DMS79 treated with DMSO at 0.1 percent for 48 hours (cell line): ENCODE measurements at regions not wholly inside any gene's neighbourhood (a gene's known extent, or its start where the extent isn't known, plus 50 kb on each side); places are given as distances from the start of the nearest gene placed in this dataset.
A peak's percentile ranks its signal among the peaks of the same experiment; 100 is the strongest.

Experiments used
- DNase-seq: peaks from one replicate; lab custom pipeline; 2025; lab: John Stamatoyannopoulos, UW

DNA sequence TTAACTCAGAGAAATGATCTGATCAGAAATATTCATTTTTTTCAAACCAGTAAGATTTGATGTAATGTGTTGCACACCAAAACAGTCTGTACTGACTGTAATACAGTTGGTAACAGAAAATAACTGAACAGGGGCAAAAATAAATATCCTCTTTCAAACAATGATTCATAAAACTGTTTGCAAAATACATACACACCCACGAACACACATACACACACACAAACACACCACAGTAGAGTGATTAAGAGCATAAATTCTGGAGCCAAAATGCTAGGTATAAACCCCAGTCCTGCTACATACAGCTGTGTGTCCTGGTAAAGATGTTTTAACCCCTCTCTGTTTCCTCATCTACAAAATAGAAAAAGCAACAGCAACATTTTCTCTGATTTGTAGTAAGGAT, 376.6 kb downstream of the PDGFC start:
- DNase-seq: no peak

- peak; percentile 62 for DNase-seq
Observed at GRCh38 chr4:156594624-156595023, 377.0 kb downstream of the PDGFC start.

DNA sequence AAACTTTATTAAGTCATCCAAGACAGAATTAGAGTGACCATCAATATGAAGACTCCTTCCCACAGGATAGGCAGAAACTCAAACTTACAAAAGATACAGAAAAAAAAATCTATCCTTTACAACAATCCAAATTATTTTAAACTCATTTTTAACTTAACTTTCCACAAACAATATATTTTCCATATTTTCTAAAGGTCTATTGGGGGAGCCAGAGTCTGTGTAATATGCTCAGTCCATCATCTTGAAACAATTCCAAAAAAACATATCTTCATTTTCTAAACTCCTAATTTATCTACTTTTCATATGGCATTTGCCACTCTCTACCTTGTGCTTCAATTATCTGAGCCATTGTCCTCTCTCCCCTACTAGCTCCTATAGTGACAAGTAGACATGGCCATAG, 378.1 kb downstream of the PDGFC start:
- no peak for DNase-seq

DNA sequence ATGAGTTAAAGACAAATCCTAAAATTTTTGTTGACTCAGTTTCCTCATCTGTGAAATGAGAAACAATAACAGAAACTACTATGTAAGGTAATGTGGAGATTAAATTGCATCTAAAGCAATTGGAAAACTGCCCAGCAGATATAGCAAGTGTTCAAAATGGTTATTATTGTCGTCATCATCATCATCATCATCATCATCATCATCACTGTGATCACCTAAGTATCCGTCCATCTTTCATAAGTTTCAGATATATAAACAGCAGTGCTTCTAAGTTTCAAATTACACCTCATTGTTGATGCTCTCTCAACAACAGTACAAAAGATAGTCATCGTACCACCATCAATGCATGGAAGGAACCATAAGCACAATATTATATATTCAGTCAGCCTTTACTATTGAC, 379.9 kb downstream of the PDGFC start:
- no peak for DNase-seq

GRCh38 chr4:156584100-156584499, 387.5 kb downstream of the PDGFC start:
- DNase-seq: no peak

DNA sequence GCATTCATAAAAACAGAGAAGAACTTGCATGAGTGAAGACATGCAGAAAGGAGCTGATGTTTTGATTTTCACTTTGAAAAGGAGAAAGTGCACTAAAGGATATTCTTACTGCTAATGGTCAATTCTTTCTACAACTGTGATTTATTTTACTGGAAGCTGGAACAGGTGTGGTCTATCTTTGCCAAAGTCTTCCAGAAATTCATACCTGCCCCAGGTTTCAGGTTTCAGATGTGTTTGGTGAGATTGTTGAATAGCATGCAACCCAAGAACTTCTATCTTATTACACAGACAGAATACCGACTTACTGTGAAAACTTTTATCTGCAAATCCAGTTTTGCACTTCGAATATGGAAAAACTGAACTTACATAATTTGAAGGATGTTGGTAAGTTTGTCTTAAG, 388.3 kb downstream of the PDGFC start:
- DNase-seq: no peak

DNA sequence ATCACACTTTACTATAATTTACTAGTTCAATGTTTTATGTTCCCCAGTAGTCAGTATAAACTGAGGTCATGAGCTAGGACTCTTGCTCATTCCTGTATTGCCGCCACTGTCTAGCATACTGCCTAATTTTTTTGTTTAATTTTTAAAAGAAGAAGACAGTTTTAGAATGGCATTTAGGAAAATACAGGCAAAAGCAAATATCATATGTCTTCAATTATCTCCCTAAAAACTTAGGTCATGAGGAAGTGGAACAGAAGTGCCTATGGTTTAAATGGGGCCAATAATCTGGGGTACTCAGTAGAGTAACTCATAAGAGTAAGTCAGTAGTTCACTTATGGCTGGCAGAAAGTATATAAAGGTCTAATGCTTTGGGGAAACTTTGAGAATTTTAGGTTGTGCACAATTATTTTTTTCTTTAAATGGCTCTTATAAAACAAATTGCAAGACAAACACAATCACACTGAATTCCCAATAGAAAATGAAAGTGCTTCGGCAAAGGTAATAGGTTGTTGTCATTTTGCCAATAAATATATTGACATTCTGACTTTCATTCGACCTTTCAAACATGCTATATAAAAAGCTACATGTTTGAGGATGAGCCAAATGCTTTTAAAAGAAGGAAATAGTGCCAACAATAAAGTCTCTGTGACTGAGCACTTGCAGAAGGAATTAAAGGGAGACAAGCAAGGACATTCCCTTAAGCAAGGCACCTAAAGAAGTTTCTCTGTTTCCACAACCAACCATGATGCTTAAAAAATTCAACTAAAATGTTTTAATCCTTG, 390.1 kb downstream of the PDGFC start:
- peak; percentile 18 for DNase-seq

DNA sequence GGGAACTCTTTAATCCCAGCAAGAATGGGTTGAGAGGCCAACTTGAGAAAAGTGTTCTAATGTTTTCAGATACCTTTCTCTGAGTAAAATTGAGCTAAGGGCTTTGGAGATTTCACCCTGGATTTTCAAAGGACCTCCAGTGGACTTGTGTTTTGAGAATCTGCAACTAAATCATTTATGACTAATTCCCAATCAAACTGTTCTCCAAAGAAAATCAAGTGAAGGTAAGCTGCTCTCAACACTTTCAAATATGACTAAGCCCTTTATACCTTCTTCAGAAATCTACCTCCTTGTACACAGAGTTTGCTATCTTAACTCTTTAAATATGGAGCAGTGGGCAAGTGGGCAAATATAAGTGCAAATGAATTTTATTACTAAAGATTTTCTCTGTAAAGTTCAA, 392.9 kb downstream of the PDGFC start:
- no peak for DNase-seq

- DNase-seq: no peak
Observed at GRCh38 chr4:156578005-156578404, 393.6 kb downstream of the PDGFC start.

GRCh38 chr4:156576946-156577345, 394.7 kb downstream of the PDGFC start:
- DNase-seq: no peak

- DNase-seq: no peak
Observed at GRCh38 chr4:156575430-156576073, 396.0 kb downstream of the PDGFC start.

GRCh38 chr4:156571146-156571545, 400.5 kb downstream of the PDGFC start:
- DNase-seq: no peak

DNA sequence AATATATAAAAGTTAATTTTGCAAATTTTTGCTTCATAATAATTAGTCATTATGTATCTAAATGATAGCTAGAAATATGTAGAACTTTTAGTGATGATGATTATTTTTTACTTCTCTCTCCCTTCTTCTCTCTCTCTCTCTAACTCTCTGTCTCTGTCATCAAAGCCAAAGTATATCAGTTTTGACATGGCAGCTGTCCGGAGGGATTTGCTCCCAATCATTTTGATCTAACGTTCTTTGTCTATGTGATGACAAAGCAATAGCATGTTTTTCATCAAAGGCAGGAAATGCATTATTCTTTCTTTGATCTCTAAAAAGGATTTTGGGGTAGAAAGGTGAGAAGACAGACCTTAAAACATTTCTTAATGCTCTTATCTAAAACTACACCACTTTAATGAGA, 402.1 kb downstream of the PDGFC start:
- DNase-seq: no peak

DNA sequence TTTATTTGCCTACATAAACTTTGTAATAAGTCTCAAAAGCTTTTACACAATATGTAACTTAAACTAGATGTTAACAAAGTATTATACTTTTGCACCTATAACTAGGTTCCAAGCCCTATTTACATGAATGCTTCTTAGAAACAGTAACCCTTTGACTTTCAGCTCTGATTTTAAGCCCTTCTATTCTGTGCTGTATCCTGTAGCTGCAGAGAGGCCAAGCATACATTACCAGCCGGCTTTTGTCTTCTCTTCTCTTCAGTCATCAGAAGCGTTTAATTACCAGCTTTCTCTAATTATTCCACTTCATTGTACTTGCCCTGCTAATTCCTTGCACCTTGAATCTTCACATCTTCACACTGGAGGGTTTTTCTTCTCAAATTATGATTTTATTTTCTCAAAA, 403.1 kb downstream of the PDGFC start:
- no peak for DNase-seq

DNA sequence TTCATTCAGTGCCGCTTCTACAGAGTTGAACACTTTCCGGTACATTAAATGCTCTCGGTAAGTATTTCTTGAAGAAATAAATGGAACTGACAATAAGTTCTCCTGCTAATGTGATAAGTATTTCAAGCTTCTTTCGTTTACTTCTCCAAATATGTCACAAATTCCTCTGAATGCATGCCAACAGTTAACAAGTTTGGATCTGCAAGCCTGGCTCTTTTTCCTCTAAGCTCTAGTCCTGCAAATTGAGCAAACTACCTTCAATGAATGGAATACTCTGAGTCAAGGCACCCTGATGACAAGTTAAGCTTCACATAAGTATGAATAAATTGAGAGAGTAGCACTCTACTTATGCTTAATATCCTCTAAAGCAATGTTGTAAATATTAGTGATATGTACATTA, 403.6 kb downstream of the PDGFC start:
- no peak for DNase-seq

- no peak for DNase-seq
Observed at GRCh38 chr4:156560701-156561100, 410.9 kb downstream of the PDGFC start.

DNA sequence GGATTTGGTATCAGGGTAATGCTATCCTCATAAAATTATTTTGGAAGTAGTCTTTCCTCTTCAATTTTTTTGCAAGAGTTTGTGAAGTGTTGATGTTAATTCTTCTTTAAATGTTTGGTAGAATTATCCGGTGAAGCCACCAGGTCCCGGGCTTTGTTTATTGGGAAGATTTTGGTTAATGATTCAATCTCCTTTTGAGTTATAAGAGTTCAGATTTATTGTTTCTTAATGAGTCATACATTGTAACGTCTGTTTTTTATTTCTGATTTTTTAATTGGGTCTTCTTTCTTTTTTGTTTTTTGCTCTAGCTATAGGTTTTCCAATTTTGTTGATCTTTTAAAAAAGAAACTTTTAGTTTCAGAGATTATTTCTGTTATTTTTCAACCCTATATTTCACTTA, 412.3 kb downstream of the PDGFC start:
- DNase-seq: no peak

GRCh38 chr4:156558373-156559025, 413.1 kb downstream of the PDGFC start:
- no peak for DNase-seq

- no peak for DNase-seq
Observed at GRCh38 chr4:156557920-156558319, 413.7 kb downstream of the PDGFC start.

DNA sequence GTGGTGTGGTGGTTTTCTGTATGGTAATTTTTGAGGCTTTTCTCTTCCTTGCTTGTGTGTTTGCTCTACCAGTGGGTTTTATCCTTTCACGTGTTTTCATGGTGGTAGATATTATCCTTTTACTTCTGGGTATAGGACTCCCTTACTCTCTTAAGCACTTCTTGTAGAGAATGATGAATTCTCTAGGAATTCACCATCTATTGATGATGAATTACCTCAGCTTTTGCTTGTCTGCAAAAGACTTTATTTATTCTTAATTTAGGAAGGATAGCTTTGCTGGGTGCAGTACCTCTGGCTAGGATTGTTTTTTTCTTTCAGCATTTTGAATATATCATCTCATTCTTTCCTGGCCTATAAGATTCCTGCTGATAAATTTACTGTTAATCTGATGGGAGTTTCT, 415.3 kb downstream of the PDGFC start:
- no peak for DNase-seq

DNA sequence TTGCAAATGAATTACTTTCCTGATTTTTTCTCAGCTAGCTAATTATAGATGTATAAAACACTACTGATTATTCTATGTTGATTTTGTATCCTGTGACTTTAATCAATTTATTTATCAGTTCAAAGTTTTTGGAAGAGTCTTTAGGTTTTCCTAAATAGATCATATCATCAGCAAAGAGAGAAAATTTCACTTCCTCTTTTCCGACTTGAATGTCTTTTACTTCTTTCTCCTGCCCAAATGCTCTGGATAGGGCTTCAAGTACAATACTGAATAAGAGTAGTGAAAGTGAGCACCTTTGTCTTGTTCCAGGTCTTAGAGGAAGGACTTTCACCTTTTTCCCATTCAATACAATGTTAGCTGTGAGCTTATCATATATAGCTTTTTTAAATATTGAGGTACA, 417.9 kb downstream of the PDGFC start:
- DNase-seq: no peak

DNA sequence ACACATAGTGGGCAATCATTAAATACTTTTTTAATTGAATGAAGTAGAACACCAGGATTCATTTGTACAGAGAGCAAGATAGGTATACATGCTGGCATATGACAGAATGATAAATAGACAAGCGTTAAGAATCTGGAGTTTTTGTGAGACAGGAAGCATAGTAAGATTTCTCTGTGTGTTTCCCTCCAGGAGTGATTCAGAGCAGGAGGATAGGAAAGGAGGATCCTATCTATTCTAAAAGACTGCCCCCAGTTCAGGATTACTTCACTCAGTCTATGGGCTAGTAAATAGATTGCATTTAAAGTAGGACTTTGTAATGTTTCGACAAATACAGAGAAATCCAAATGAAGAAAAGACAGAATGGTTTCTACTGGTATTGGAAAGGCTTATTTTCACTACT, 423.7 kb downstream of the PDGFC start:
- no peak for DNase-seq

DNA sequence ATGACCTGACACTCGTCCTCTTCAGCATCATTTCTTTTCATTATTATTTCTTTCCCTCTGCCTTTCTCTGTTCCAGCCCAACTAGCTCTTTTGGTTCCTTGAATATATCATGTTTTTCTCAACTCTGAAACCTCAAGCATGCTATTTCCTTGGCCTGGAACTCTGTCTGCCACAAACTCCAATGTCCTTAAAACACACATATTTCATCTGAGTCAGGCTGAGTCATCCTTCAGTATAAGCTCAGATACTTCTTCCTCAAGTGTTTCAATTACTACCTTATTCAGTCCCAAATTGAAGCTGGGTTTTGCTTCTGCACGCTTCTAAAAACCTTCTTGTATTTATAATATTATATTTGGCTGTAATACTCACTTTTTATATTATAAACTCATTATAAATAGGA, 424.2 kb downstream of the PDGFC start:
- no peak for DNase-seq
